Heart right ventricle (tissue), 16 donors: ENCODE measurements at regions not wholly inside any gene's neighbourhood (a gene's known extent, or its start where the extent isn't known, plus 50 kb on each side); places are given as distances from the start of the nearest gene placed in this dataset.

ENCODE experiments used
- ATAC-seq, 8 donors: fragments of 200-7000 bp; cut with Tn5 transposase; one replicate each; pipeline ENCODE4 v1.9.1; 2020; ENCODE audit warnings: mild to moderate bottlenecking in 8 of 8, moderate library complexity in 8 of 8, moderate number of reproducible peaks in 1 of 8
- DNase-seq, 2 donors: peaks; one replicate each; pipeline ENCODE4 v3.0.0-alpha.2; 2020
- H3K27ac ChIP-seq, 10 donors: fragments of 200-600 bp; sonication (generic) in 2 of 10; one replicate each; pipeline versions ENCODE4 v1.5.0 to v1.8.0; 2020 to 2022; ENCODE audit warnings: mild to moderate bottlenecking in 3 of 10
- H3K27me3 ChIP-seq, 7 donors: fragments of 200-600 bp; one replicate each; pipeline ENCODE4 v1.8.0; 2021 to 2022; ENCODE audit warnings: mild to moderate bottlenecking in 2 of 7
- H3K36me3 ChIP-seq, 9 donors: fragments of 200-600 bp; sonication (generic) in 1 of 9; one replicate each; pipeline versions ENCODE4 v1.5.0 to v1.8.0; 2020 to 2022; ENCODE audit warnings: mild to moderate bottlenecking in 2 of 9
- H3K4me1 ChIP-seq, 9 donors: fragments of 200-600 bp; sonication (generic) in 1 of 9; one replicate each; pipeline versions ENCODE4 v1.5.0 to v1.8.0; 2020 to 2022; ENCODE audit warnings: mild to moderate bottlenecking in 4 of 9
- H3K4me3 ChIP-seq, 10 donors: fragments of 200-600 bp; sonication (generic) in 2 of 10; one replicate each; pipeline versions ENCODE4 v1.5.0 to v1.8.0; 2020 to 2022; ENCODE audit warnings: mild to moderate bottlenecking in 7 of 10, moderate library complexity in 2 of 10
- H3K9me3 ChIP-seq, 11 donors: fragments of 200-600 bp in 10 of 11; sonication (generic) in 2 of 11; one replicate each; pipeline versions ENCODE4 v1.5.0 to v1.8.0; 2013 to 2022; ENCODE audit warnings: mild to moderate bottlenecking in 2 of 11, control low read depth in 1 of 11, moderate library complexity in 1 of 11
- WGBS, 2 donors: extraction: QIAGEN DNeasy Blood & Tissue Kit; methylation state at CpG; one replicate each; pipeline ENCODE4 v1.1.7; 2013; ENCODE audit warnings: inconsistent platforms in 1 of 2; 5-methylcytosine and 5-hydroxymethylcytosine counted together
- intact Hi-C, 10 donors: fragments of 100-400 bp; cut with DNase I; formaldehyde crosslinking; loops; one replicate each; pipeline versions ENCODE4 v1.11.1 to v1.14.2; 2022
- TF ChIP-seq, protein P1 (sequence below), 9 donors: fragments of 200-600 bp; sonication (generic) in 2 of 9; IDR thresholded peaks; one replicate each; pipeline versions ENCODE4 v1.5.0 to v1.8.0; 2021 to 2022; ENCODE audit warnings: antibody characterized with exemption in 9 of 9, mild to moderate bottlenecking in 5 of 9, moderate library complexity in 1 of 9
- donor health status: Arrhythmogenic right ventricular cardiomyopathy.
- donor health status: ischemic (EF 13 %, LVEDD 7.1; RV severe dilation, severe dysfunction).
- donor health status: healthy with polysubstance abuse.
- donor health status: DM: no; HTN: yes; CAD: no.
- donor health status: DM: no; HTN: no; CAD: no.
- donor health status: ischemic (EF 25% LVEDD 6.9; RV normal size, moderate dysfunction).
- donor health status: ischemic (EF 25% LVEDD 5.7; RV mildly dilated, moderate dysfunction).
- donor health status: healthy.
- donor health status: DM: yes; HTN: yes; CAD: no.
- donor health status: Ischemic cardiomyopathy.
- donor health status: ischemic (EF 35%, LVEDD 5.7; RV mildly dilated, moderate dysfunction).
- donor health status: nonischemic (EF 11% LVEDD 7.7; RV severe dilation, severe dysfunction).
- donor health status: DM: yes; HTN: yes; CAD: no.
- donor health status: PGD.
- donor health status: ischemic (EF 29% LVEDD 5.4; RV normal size, mild dysfunction).
- donor health status: nonischemic (EF 23%, LVEDD 6.1; RV moderate dilation, normal function).

DNA sequence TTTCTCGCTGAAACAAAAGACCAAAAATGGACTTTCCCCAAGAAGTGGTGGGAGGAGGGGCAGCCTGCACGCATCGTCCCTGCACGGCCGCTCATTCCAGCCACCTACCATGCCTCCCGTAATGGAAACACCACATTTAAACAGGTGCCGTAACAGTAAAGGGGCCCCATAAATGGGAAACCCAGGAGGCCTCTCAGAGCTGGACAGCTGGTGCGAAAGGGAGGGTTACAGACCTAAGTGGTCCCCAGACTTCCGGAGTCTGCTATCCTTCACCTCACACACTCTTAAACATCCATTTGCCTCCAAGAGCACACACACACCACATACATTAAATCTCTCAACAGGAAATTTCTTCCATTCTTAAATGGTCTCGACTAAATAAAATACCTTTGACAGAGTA is 120.7 kb upstream of the SOD1 start:
- no peak for DNase-seq
- Histone ChIP-seq H3K9me3 (no peaks in the 10 kb centered on the region), H3K4me3 (no peak overlapping the region), H3K27ac (no peak overlapping the region), H3K36me3 (no peaks in the 10 kb centered on the region), H3K4me1 (no peaks in the 10 kb centered on the region), H3K27me3 (peaks cover 0 to 3% (median 0%) of the 10 kb centered on the region in 7 donors)
- TF ChIP-seq, protein P1, sequence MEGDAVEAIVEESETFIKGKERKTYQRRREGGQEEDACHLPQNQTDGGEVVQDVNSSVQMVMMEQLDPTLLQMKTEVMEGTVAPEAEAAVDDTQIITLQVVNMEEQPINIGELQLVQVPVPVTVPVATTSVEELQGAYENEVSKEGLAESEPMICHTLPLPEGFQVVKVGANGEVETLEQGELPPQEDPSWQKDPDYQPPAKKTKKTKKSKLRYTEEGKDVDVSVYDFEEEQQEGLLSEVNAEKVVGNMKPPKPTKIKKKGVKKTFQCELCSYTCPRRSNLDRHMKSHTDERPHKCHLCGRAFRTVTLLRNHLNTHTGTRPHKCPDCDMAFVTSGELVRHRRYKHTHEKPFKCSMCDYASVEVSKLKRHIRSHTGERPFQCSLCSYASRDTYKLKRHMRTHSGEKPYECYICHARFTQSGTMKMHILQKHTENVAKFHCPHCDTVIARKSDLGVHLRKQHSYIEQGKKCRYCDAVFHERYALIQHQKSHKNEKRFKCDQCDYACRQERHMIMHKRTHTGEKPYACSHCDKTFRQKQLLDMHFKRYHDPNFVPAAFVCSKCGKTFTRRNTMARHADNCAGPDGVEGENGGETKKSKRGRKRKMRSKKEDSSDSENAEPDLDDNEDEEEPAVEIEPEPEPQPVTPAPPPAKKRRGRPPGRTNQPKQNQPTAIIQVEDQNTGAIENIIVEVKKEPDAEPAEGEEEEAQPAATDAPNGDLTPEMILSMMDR (IDR thresholded peaks at IDR 0.05): no peak
- no peak for ATAC-seq
- intact Hi-C loops: no loop called here
- WGBS, 2 donors: 43 to 54% methylated on average over 10 of the region's 10 CpGs

GRCh38 chr21:31537872-31538576 is 121.5 kb upstream of the SOD1 start:
- TF ChIP-seq, protein P1 (IDR thresholded peaks at IDR 0.05): no peak
- intact Hi-C loops: no loop called here
- no peaks in the 10 kb centered on the region for H3K9me3 ChIP-seq
- no peak for DNase-seq
- H3K4me1 ChIP-seq: no peaks in the 10 kb centered on the region
- no peak overlapping the region for H3K4me3 ChIP-seq
- no peak overlapping the region for H3K27ac ChIP-seq
- H3K27me3 ChIP-seq: peaks cover 0 to 3% (median 0%) of the 10 kb centered on the region in 7 donors
- WGBS, 2 donors: 86 to 88% methylated on average over 10 of the region's 10 CpGs
- ATAC-seq: no peak
- H3K36me3 ChIP-seq: no peaks in the 10 kb centered on the region

DNA sequence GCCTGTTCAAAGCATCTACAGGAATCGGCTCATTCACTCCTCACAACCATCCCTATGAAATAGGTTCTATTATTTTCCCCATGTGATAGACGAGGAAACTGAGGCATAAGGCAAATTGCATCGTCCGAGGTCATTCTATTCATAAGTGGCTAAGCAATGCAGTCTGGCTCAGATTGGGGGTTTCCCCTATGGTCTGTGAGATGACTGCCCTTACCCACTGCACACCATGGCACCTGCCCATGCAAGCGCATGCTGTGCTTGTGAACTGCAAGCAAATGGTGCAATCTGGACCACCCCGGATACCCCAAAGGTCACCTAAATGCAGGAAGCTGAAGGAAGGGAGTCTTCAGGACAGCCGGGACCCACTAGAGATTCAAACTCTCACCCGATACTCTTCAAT is 123.4 kb upstream of the SOD1 start:
- Histone ChIP-seq H3K4me1 (no peaks in the 10 kb centered on the region), H3K27ac (no peak overlapping the region), H3K27me3 (peaks cover 0 to 3% (median 0%) of the 10 kb centered on the region in 7 donors), H3K36me3 (no peaks in the 10 kb centered on the region), H3K9me3 (no peaks in the 10 kb centered on the region), H3K4me3 (no peak overlapping the region)
- intact Hi-C loops: no loop called here
- ATAC-seq (no peak), DNase-seq (no peak)
- TF ChIP-seq, protein P1 (IDR thresholded peaks at IDR 0.05): no peak
- WGBS, 2 donors: 94 to 96% methylated on average over 8 of the region's 8 CpGs

DNA sequence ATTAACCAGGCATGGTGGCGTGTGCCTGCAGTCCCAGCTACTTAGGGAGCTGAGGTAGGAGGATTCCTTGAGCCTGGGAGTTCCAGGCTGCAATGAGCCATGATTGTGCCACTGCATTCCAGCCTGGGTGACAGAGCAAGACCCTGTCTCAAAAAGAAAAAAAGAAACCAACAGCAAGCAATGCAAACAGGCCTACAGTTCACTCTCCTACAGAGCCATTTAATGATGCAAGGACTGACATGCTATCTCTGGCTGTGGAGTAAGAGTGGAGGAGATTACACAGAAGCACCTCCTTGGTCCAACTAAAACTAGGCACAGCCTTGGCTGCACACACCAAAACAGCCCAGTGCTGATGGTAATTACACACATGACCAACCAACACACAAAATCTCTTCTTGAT is 127.5 kb upstream of the SOD1 start:
- no peaks in the 10 kb centered on the region for H3K36me3 ChIP-seq
- no peaks in the 10 kb centered on the region for H3K4me1 ChIP-seq
- no peak overlapping the region for H3K27ac ChIP-seq
- no peak overlapping the region for H3K4me3 ChIP-seq
- peaks cover 0 to 2% (median 0%) of the 10 kb centered on the region in 7 donors for H3K27me3 ChIP-seq
- ATAC-seq (no peak), DNase-seq (no peak)
- TF ChIP-seq, protein P1 (IDR thresholded peaks at IDR 0.05): no peak
- 87 to 88% methylated on average over 1 of the region's 1 CpG for WGBS, 2 donors
- H3K9me3 ChIP-seq: no peaks in the 10 kb centered on the region
- intact Hi-C loops: no loop called here
